ENCODE measurements at regions not wholly inside any gene's neighbourhood (a gene's known extent, or its start where the extent isn't known, plus 50 kb on each side); places are given as distances from the start of the nearest gene placed in this dataset.

DNA sequence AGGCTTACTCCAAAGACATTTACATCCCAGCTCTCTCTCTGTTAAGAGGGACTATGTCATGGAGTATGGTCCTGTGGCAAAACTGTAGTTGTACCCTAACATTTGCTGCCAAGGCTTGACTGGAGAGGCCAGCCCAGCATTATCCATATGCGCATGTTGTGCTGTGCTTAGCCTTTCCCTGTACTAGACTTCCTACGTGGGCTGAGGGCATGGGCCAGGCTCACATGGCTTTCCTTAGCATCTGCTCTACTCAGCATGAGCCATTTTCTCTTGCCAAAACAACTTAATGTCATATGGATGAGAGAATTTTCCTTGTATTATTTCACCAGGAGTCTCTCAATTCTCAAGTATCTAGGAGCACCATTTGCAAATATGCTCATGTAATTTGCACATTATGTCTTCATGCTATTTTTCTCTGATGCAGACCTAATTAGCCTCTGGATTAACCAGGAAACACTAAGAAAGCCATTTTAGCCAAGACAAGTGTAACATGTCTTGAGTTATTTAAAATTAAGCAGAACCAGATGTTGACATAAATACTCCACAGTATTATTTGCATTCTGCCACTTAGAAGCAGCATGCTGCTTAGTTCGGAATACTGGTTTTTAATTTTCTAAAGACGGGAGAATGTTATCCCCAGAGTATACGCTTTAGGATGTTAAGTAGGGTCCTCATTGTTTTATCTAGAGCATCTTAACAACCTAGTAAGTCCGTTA lies 71.7 kb upstream of the FAR1 start (continued):
- TF ChIP-seq NFXL1 (IDR thresholded peaks at IDR 0.05; ENCODE audit: borderline replicate concordance), result no peak

- Histone ChIP-seq H3K9ac (ENCODE audit: control insufficient read depth, insufficient read depth, low read length) (no peak overlapping the region), H3K36me3 (ENCODE audit: control insufficient read depth in 2 of 2, insufficient read depth in 2 of 2, low read length in 1 of 2) (no peaks in the 10 kb centered on the region), H3K4me3 (no peak overlapping the region), H4K20me1 (ENCODE audit: control insufficient read depth, insufficient read depth) (no peaks in the 10 kb centered on the region), H3K27me3 (replicated peaks in 1 of 2; ENCODE audit: control insufficient read depth in 2 of 2, insufficient read depth in 2 of 2, low read length in 1 of 2) (no peaks in the 10 kb centered on the region), H3K27ac (ENCODE audit: control insufficient read depth, insufficient read depth) (no peak overlapping the region), H3K9me3 (replicated peaks; ENCODE audit: control insufficient read depth, insufficient read depth, low read length) (no peaks in the 10 kb centered on the region), H3K79me2 (ENCODE audit: control insufficient read depth, insufficient read depth, low read length) (no peaks in the 10 kb centered on the region), H2AFZ (ENCODE audit: control insufficient read depth, low read depth, low read length) (no peak overlapping the region), H3K4me2 (ENCODE audit: control insufficient read depth, insufficient read depth) (no peak overlapping the region), H3K4me1 (ENCODE audit: control insufficient read depth, insufficient read depth, low read length) (no peaks in the 10 kb centered on the region)
- FAIRE-seq, result no peak
- DNase-seq (ENCODE audit: low read depth, low spot score), result no peak
- CTCF ChIA-PET, result interaction anchor here (0.5 kb wide), 1 partner anchor 16 kb away, joined by 4 read pairs; no protein-coding TSS in a partner anchor
- no TSS peak for BruUV-seq (replicated peaks)
- no peak for TF ChIP-seq SMAD5 (IDR thresholded peaks at IDR 0.05; ENCODE audit: low read depth)
- no peak for TF ChIP-seq TARDBP (IDR thresholded peaks at IDR 0.05; ENCODE audit: borderline replicate concordance)
- TF ChIP-seq, protein P1, sequence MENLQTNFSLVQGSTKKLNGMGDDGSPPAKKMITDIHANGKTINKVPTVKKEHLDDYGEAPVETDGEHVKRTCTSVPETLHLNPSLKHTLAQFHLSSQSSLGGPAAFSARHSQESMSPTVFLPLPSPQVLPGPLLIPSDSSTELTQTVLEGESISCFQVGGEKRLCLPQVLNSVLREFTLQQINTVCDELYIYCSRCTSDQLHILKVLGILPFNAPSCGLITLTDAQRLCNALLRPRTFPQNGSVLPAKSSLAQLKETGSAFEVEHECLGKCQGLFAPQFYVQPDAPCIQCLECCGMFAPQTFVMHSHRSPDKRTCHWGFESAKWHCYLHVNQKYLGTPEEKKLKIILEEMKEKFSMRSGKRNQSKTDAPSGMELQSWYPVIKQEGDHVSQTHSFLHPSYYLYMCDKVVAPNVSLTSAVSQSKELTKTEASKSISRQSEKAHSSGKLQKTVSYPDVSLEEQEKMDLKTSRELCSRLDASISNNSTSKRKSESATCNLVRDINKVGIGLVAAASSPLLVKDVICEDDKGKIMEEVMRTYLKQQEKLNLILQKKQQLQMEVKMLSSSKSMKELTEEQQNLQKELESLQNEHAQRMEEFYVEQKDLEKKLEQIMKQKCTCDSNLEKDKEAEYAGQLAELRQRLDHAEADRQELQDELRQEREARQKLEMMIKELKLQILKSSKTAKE (IDR thresholded peaks at IDR 0.05; ENCODE audit: low read depth, poor library complexity, severe bottlenecking), result no peak
- TF ChIP-seq PRDM15 (CRISPR knock-in tag; IDR thresholded peaks at IDR 0.05), result no peak
- no peak for TF ChIP-seq BMI1 (IDR thresholded peaks at IDR 0.05; ENCODE audit: borderline replicate concordance)
- TF ChIP-seq PML (IDR thresholded peaks at IDR 0.05; ENCODE audit: low read length), result no peak
- no peak for TF ChIP-seq BRCA1 (IDR thresholded peaks at IDR 0.05; ENCODE audit: low read depth, low read length)
- no peak for TF ChIP-seq POU2F2 (IDR thresholded peaks at IDR 0.05; ENCODE audit: borderline replicate concordance, low read depth, low read length)
- no peak for TF ChIP-seq CHD2 (IDR thresholded peaks at IDR 0.05; ENCODE audit: borderline replicate concordance, low read depth, low read length)
- no peak for TF ChIP-seq RELA (IDR thresholded peaks at IDR 0.05; ENCODE audit: borderline replicate concordance, partially characterized antibody)
- TF ChIP-seq MTA2 (IDR thresholded peaks at IDR 0.05; ENCODE audit: low read depth), result no peak
- TF ChIP-seq LARP7 (IDR thresholded peaks at IDR 0.05), result no peak
- ATAC-seq, result no peak
- POLR2A ChIA-PET, result no interaction called here
- SMC1A ChIA-PET (ENCODE audit: uncharacterized antibody, unreplicated experiment), result no interaction called here
- in situ Hi-C loops (cut with MboI), result no loop called here
- RAD21 ChIA-PET (ENCODE audit: unreplicated experiment), result no interaction called here
- intact Hi-C loops (cut with micrococcal nuclease; ENCODE audit: unreplicated experiment), result no loop called here
Measured at GRCh38 chr11:13595166-13595565, 73.3 kb upstream of the FAR1 start.
